OCI-LY3 (cell line): ENCODE measurements at regions not wholly inside any gene's neighbourhood (a gene's known extent, or its start where the extent isn't known, plus 50 kb on each side); places are given as distances from the start of the nearest gene placed in this dataset.

Experiments used
- CTCF ChIP-seq: fragments of 200-600, 300-600 bp; sonication (generic); IDR thresholded peaks from 2 replicates; pipeline ENCODE4 v1.5.1; 2014; ENCODE audit warnings: antibody characterized with exemption, low read length, low read depth
- EZH2phosphoT487 ChIP-seq: fragments of 200-600 bp; shearing (Covaris generic); IDR thresholded peaks from 2 replicates; pipeline ENCODE4 v1.6.1; 2018; ENCODE audit warnings: antibody characterized with exemption, mixed run types, low read depth

GRCh38 chr7:4450483-4450882 lies 231.6 kb upstream of the FOXK1 start:
- TF ChIP-seq CTCF (no peak), EZH2phosphoT487 (no peak)
